HEK293 (cell line): ENCODE measurements at regions not wholly inside any gene's neighbourhood (a gene's known extent, or its start where the extent isn't known, plus 50 kb on each side); places are given as distances from the start of the nearest gene placed in this dataset.

Experiments used
- CTCF ChIA-PET: fragments of 350-600 bp; formaldehyde crosslinking; extraction: SDS; loops from one replicate; lab custom pipeline; 2021; ENCODE audit warnings: antibody characterized with exemption; lab: Yijun Ruan, JAX
- POLR2A ChIA-PET: fragments of 300-600 bp; formaldehyde crosslinking; extraction: SDS; loops from one replicate; lab custom pipeline; 2020; ENCODE audit warnings: antibody characterized with exemption, inconsistent platforms; lab: Yijun Ruan, JAX
- H3K27ac ChIP-seq: fragments of 200-500 bp; sonication (Bioruptor generic); 2 replicates; pipeline ENCODE4 v1.5.1; 2014; ENCODE audit warnings: low read depth, low read length, control low read depth, inconsistent platforms; ENCODE audit errors: extremely low read depth
- H3K36me3 ChIP-seq, 2 experiments: fragments of 200-500 bp in 1 of 2; sonication (Bioruptor generic) in 1 of 2; 1 replicate in 1 of 2; 2 replicates in 1 of 2; pipeline ENCODE4 v1.5.1; 2014 to 2017; ENCODE audit warnings: inconsistent platforms in 2 of 2, low read length in 2 of 2; ENCODE audit not compliant: control insufficient read depth in 2 of 2, insufficient read depth in 1 of 2
- H3K4me1 ChIP-seq: fragments of 200-500 bp; sonication (Bioruptor generic); 2 replicates; pipeline ENCODE4 v1.5.1; 2014; ENCODE audit warnings: mild to moderate bottlenecking, low read length, inconsistent platforms; ENCODE audit not compliant: control insufficient read depth, insufficient read depth
- H3K4me3 ChIP-seq: 2 replicates; pipeline ENCODE4 v1.5.1; 2011; ENCODE audit warnings: low read depth, mild to moderate bottlenecking, control low read depth, low read length, moderate library complexity
- H3K9me3 ChIP-seq: fragments of 200-500 bp; sonication (Bioruptor generic); 2 replicates; pipeline ENCODE4 v1.5.1; 2014; ENCODE audit warnings: low read depth, low read length, inconsistent platforms; ENCODE audit not compliant: control insufficient read depth, insufficient read depth
- KLF9 ChIP-seq: fragments of 450-650 bp; formaldehyde crosslinking; IDR thresholded peaks from 2 replicates; pipeline ENCODE4 v1.5.1; 2016; ENCODE audit warnings: missing biosample characterization, missing genetic modification characterization, low read depth
- SCRT2 ChIP-seq: fragments of 450-650 bp; formaldehyde crosslinking; IDR thresholded peaks from 2 replicates; pipeline ENCODE4 v1.5.1; 2016; ENCODE audit warnings: missing biosample characterization, missing genetic modification characterization
- TCF7L2 ChIP-seq: IDR thresholded peaks from 2 replicates; pipeline ENCODE4 v1.6.1; 2011; ENCODE audit warnings: low read depth, mild to moderate bottlenecking, inconsistent platforms, low read length, moderate library complexity, borderline replicate concordance
- WT1 ChIP-seq: fragments of 450-650 bp; formaldehyde crosslinking; IDR thresholded peaks from 2 replicates; pipeline ENCODE4 v1.5.1; 2016; ENCODE audit warnings: missing biosample characterization, missing genetic modification characterization
- ZFP69B ChIP-seq: fragments of 450-650 bp; formaldehyde crosslinking; IDR thresholded peaks from 2 replicates; pipeline ENCODE4 v1.5.1; 2016; ENCODE audit warnings: missing biosample characterization, missing genetic modification characterization
- ZNF121 ChIP-seq: fragments of 450-650 bp; formaldehyde crosslinking; IDR thresholded peaks from 2 replicates; pipeline ENCODE4 v1.5.1; 2016; ENCODE audit warnings: missing biosample characterization, missing genetic modification characterization
- ZNF133 ChIP-seq: fragments of 450-650 bp; formaldehyde crosslinking; IDR thresholded peaks from 2 replicates; pipeline ENCODE4 v1.5.1; 2016; ENCODE audit warnings: missing biosample characterization, missing genetic modification characterization
- ZNF157 ChIP-seq: fragments of 450-650 bp; formaldehyde crosslinking; IDR thresholded peaks from 2 replicates; pipeline ENCODE4 v1.5.1; 2016; ENCODE audit warnings: missing biosample characterization, missing genetic modification characterization
- ZNF169 ChIP-seq: fragments of 450-650 bp; formaldehyde crosslinking; IDR thresholded peaks from 2 replicates; pipeline ENCODE4 v1.5.1; 2016; ENCODE audit warnings: missing biosample characterization, missing genetic modification characterization
- ZNF23 ChIP-seq: fragments of 450-650 bp; formaldehyde crosslinking; IDR thresholded peaks from 2 replicates; pipeline ENCODE4 v1.5.1; 2016; ENCODE audit warnings: missing biosample characterization, missing genetic modification characterization, borderline replicate concordance
- ZNF292 ChIP-seq: fragments of 450-650 bp; formaldehyde crosslinking; IDR thresholded peaks from 2 replicates; pipeline ENCODE4 v1.5.1; 2016; ENCODE audit warnings: low read depth, missing biosample characterization, missing genetic modification characterization, borderline replicate concordance
- ZNF354C ChIP-seq: fragments of 450-650 bp; formaldehyde crosslinking; IDR thresholded peaks from 2 replicates; pipeline ENCODE4 v1.5.1; 2016; ENCODE audit warnings: missing biosample characterization, missing genetic modification characterization, low read depth, borderline replicate concordance
- ZNF366 ChIP-seq: fragments of 450-650 bp; formaldehyde crosslinking; conservative IDR thresholded peaks from 2 replicates; pipeline ENCODE4 v1.5.1; 2016; ENCODE audit warnings: missing biosample characterization, missing genetic modification characterization
- ZNF391 ChIP-seq: fragments of 450-650 bp; formaldehyde crosslinking; IDR thresholded peaks from 2 replicates; pipeline ENCODE4 v1.5.1; 2016; ENCODE audit warnings: low read depth, missing biosample characterization, missing genetic modification characterization, borderline replicate concordance
- ZNF521 ChIP-seq: fragments of 450-650 bp; formaldehyde crosslinking; IDR thresholded peaks from 2 replicates; pipeline ENCODE4 v1.5.1; 2017; ENCODE audit warnings: missing biosample characterization, mild to moderate bottlenecking, missing genetic modification characterization
- ZNF548 ChIP-seq: fragments of 450-650 bp; formaldehyde crosslinking; IDR thresholded peaks from 2 replicates; pipeline ENCODE4 v1.5.1; 2016; ENCODE audit warnings: missing biosample characterization, missing genetic modification characterization
- ZNF626 ChIP-seq: fragments of 450-650 bp; sonication (Bioruptor Pico); formaldehyde crosslinking; IDR thresholded peaks from 2 replicates; pipeline ENCODE4 v1.5.1; 2018; ENCODE audit warnings: missing biosample characterization, missing genetic modification characterization, inconsistent platforms
- ZNF785 ChIP-seq: fragments of 450-650 bp; formaldehyde crosslinking; IDR thresholded peaks from 2 replicates; pipeline ENCODE4 v1.5.1; 2016; ENCODE audit warnings: missing biosample characterization, missing genetic modification characterization
- TF ChIP-seq, protein P1 (sequence below): fragments of 450-650 bp; formaldehyde crosslinking; IDR thresholded peaks from 2 replicates; pipeline ENCODE4 v1.5.1; 2016; ENCODE audit warnings: missing biosample characterization, missing genetic modification characterization
- TF ChIP-seq, protein P2 (sequence below): fragments of 450-650 bp; formaldehyde crosslinking; conservative IDR thresholded peaks from 2 replicates; pipeline ENCODE4 v1.5.1; 2016; ENCODE audit warnings: low read depth, missing biosample characterization, missing genetic modification characterization

DNA sequence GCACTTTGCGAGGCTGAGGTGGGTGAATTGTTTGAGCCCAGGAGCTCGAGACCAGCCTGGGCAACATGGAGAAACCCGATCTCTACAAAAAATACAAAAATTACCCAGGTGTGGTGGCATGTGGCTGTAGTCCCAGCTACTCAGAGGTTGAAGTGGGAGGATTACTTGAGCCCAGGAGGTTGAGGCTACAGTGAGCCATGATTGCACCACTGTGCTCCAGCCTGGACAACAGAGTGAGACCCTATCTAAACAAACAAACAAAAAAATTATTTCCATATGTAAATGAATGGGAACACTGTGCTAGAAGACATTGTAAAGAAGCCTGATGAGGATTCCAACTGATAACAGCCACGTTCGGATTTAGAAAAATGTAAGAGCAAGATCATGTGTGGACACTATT lies 154.2 kb downstream of the ZFP64 start:
- POLR2A ChIA-PET, result no interaction called here
- Histone ChIP-seq H3K9me3 (no peaks in the 10 kb centered on the region), H3K27ac (no peak overlapping the region), H3K4me3 (no peak overlapping the region), H3K36me3 (no peaks in the 10 kb centered on the region), H3K4me1 (peaks cover 15% of the 10 kb centered on the region)
- TF ChIP-seq ZNF391 (tag by site-specific recombination), result no peak
- TF ChIP-seq ZNF785 (tag by site-specific recombination), result no peak
- TF ChIP-seq ZNF121, result peak; percentile 59; the same call in 1 of the 2 replicates
- TF ChIP-seq ZFP69B (tag by site-specific recombination), result no peak
- no peak for TF ChIP-seq ZNF23 (tag by site-specific recombination)
- CTCF ChIA-PET, result no interaction called here

DNA sequence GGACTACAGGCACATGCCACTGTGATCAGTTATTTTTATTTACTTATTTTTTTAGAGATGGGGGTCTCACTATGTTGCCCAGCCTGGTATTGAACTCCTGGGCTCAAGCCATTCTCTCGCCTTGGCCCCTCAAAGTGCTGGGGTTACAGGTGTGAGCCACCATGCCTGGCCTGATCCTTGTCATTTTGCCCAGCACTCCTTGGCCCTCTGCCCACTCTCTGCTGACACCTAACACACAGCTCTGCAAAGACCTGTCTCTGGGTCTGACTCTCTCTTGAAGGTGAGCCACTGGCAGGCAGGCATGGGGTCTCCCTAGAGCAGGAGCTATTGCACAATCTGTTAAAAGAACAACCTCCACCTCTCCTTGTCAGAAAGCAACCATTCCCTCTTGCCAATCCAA lies 155.6 kb downstream of the ZFP64 start:
- H3K27ac ChIP-seq, result no peak overlapping the region
- H3K4me1 ChIP-seq, result peaks cover 26% of the 10 kb centered on the region
- H3K4me3 ChIP-seq, result no peak overlapping the region
- H3K9me3 ChIP-seq, result no peaks in the 10 kb centered on the region
- ChIA-PET CTCF (no interaction called here), POLR2A (no interaction called here)
- H3K36me3 ChIP-seq, result no peaks in the 10 kb centered on the region
- TF ChIP-seq, protein P1, sequence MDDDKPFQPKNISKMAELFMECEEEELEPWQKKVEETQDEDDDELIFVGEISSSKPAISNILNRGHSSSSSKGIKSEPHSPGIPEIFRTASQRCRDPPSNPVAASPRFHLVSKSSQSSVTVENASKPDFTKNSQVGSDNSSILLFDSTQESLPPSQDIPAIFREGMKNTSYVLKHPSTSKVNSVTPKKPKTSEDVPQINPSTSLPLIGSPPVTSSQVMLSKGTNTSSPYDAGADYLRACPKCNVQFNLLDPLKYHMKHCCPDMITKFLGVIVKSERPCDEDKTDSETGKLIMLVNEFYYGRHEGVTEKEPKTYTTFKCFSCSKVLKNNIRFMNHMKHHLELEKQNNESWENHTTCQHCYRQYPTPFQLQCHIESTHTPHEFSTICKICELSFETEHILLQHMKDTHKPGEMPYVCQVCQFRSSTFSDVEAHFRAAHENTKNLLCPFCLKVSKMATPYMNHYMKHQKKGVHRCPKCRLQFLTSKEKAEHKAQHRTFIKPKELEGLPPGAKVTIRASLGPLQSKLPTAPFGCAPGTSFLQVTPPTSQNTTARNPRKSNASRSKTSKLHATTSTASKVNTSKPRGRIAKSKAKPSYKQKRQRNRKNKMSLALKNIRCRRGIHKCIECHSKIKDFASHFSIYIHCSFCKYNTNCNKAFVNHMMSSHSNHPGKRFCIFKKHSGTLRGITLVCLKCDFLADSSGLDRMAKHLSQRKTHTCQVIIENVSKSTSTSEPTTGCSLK (tag by site-specific recombination), result no peak
- TF ChIP-seq SCRT2 (peak; percentile 72), ZNF548 (tag by site-specific recombination) (no peak), ZNF121 (peak; percentile 88; the same call in 1 of the 2 replicates), ZNF292 (no peak)

DNA sequence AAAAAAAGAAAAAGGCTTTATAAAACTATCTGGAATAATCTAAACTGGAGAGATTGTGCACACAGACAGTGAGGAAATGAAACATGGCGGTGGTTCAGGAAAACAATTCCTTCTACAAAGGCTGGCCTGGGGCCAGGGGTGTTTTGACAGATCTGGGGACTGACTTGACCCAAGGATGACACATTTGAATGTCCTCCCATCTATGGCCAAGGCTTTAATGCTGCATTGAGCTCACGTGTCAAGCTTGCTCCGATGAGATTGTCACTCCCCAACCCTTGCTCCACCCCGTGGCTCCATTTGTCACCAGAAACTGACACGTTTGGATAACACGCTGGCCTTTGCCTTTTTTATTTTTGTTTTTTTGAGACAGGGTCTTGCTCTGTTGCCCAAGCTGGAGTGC lies 156.1 kb downstream of the ZFP64 start:
- no peaks in the 10 kb centered on the region for H3K36me3 ChIP-seq
- H3K9me3 ChIP-seq, result no peaks in the 10 kb centered on the region
- H3K27ac ChIP-seq, result no peak overlapping the region
- POLR2A ChIA-PET, result no interaction called here
- CTCF ChIA-PET, result no interaction called here
- H3K4me3 ChIP-seq, result no peak overlapping the region
- TF ChIP-seq ZNF157 (tag by site-specific recombination) (no peak), WT1 (tag by site-specific recombination) (no peak), ZNF354C (tag by site-specific recombination) (no peak), TCF7L2 (no peak), ZNF169 (tag by site-specific recombination) (no peak)
- TF ChIP-seq, protein P1 (tag by site-specific recombination), result no peak
- peaks cover 26% of the 10 kb centered on the region for H3K4me1 ChIP-seq

DNA sequence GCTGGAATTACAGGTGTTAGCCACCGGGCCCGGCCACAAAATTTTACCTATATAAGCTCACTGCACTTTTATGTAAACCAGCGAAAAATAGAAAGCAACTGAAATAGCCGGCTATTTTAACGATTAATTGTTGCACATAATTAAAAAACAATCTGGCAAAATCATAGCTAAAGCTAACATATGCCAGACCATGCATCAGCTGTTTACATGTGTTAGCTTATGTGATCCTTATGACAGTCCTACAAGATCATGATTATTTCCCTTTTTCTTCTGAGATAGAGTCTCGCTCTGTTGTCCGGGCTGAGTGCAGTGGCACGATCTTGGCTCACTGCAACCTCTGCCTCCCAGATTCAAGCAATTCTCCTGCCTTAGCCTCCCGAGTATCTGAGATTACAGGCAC lies 157.0 kb downstream of the ZFP64 start:
- Histone ChIP-seq H3K4me3 (no peak overlapping the region), H3K27ac (no peak overlapping the region), H3K4me1 (peaks cover 19% of the 10 kb centered on the region), H3K9me3 (no peaks in the 10 kb centered on the region), H3K36me3 (no peaks in the 10 kb centered on the region)
- ChIA-PET POLR2A (interaction anchor here (0.6 kb wide), 1 partner anchor 83 kb away, joined by 4 read pairs; no protein-coding TSS in a partner anchor), CTCF (interaction anchor here (1.5 kb wide), 1 partner anchor 19 kb away, joined by 3 read pairs; no protein-coding TSS in a partner anchor)
- TF ChIP-seq, protein P2, sequence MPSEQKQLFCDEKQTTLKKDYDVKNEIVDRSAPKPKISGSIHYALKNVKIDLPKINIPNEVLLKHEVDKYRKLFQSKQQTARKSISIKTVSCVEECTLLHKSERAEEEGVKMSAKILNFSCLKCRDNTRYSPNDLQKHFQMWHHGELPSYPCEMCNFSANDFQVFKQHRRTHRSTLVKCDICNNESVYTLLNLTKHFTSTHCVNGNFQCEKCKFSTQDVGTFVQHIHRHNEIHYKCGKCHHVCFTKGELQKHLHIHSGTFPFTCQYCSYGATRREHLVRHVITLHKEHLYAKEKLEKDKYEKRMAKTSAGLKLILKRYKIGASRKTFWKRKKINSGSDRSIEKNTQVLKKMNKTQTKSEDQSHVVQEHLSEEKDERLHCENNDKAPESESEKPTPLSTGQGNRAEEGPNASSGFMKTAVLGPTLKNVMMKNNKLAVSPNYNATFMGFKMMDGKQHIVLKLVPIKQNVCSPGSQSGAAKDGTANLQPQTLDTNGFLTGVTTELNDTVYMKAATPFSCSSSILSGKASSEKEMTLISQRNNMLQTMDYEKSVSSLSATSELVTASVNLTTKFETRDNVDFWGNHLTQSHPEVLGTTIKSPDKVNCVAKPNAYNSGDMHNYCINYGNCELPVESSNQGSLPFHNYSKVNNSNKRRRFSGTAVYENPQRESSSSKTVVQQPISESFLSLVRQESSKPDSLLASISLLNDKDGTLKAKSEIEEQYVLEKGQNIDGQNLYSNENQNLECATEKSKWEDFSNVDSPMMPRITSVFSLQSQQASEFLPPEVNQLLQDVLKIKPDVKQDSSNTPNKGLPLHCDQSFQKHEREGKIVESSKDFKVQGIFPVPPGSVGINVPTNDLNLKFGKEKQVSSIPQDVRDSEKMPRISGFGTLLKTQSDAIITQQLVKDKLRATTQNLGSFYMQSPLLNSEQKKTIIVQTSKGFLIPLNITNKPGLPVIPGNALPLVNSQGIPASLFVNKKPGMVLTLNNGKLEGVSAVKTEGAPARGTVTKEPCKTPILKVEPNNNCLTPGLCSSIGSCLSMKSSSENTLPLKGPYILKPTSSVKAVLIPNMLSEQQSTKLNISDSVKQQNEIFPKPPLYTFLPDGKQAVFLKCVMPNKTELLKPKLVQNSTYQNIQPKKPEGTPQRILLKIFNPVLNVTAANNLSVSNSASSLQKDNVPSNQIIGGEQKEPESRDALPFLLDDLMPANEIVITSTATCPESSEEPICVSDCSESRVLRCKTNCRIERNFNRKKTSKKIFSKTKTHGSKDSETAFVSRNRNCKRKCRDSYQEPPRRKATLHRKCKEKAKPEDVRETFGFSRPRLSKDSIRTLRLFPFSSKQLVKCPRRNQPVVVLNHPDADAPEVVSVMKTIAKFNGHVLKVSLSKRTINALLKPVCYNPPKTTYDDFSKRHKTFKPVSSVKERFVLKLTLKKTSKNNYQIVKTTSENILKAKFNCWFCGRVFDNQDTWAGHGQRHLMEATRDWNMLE, result no peak
- no peak for TF ChIP-seq ZNF133 (tag by site-specific recombination)
- no peak for TF ChIP-seq ZNF521 (tag by site-specific recombination)
- no peak for TF ChIP-seq ZNF626
- TF ChIP-seq ZNF366, result no peak
- no peak for TF ChIP-seq KLF9 (tag by site-specific recombination)
